Uterus (tissue), 3 donors: ENCODE measurements at regions not wholly inside any gene's neighbourhood (a gene's known extent, or its start where the extent isn't known, plus 50 kb on each side); places are given as distances from the start of the nearest gene placed in this dataset.
A peak's percentile ranks its signal among the peaks of the same experiment; 100 is the strongest.
"Not testable (repeated sequence)": the region's sequence is repeated elsewhere in the genome, so short reads cannot be mapped to it uniquely, and the experiment has no call there.

Experiments
- DNase-seq, 2 donors: peaks; one replicate each; pipeline ENCODE4 v3.0.0-alpha.2; 2019 to 2020
- H3K27ac ChIP-seq, 2 donors: fragments of 200-600 bp; sonication (generic); 1 replicate in 1 of 2; 2 replicates in 1 of 2; pipeline ENCODE4 v1.5.1; 2016 to 2018
- H3K27me3 ChIP-seq, 2 donors: fragments of 200-600 bp; sonication (generic); one replicate each; pipeline ENCODE4 v1.5.1; 2018 to 2019; ENCODE audit warnings: control low read depth in 1 of 2
- H3K36me3 ChIP-seq, 2 donors: fragments of 200-600 bp; sonication (generic); one replicate each; pipeline ENCODE4 v1.5.1; 2019; ENCODE audit warnings: control low read depth in 1 of 2
- H3K4me1 ChIP-seq, 2 donors: fragments of 200-600 bp; sonication (generic); one replicate each; pipeline ENCODE4 v1.5.1; 2018 to 2019; ENCODE audit warnings: control low read depth in 1 of 2
- H3K4me3 ChIP-seq, 2 donors: fragments of 200-600 bp; sonication (generic); 1 replicate in 1 of 2; 2 replicates in 1 of 2; pipeline ENCODE4 v1.5.1; 2018 to 2019; ENCODE audit warnings: mild to moderate bottlenecking in 1 of 2
- H3K9me3 ChIP-seq, 2 donors: fragments of 200-600 bp; sonication (generic); one replicate each; pipeline ENCODE4 v1.5.1; 2019; ENCODE audit warnings: control low read depth in 1 of 2
- POLR2A ChIP-seq, 2 donors: fragments of 450-650 bp; IDR thresholded peaks; one replicate each; pipeline ENCODE4 v1.6.1; 2016; ENCODE audit warnings: antibody characterized with exemption in 2 of 2, mild to moderate bottlenecking in 1 of 2, moderate library complexity in 1 of 2
- intact Hi-C: fragments of 100-400 bp; cut with DNase I; formaldehyde crosslinking; loops from one replicate; pipeline ENCODE4 v1.15.1; 2023; ENCODE audit warnings: low total_unique reads
- TF ChIP-seq, protein P1 (sequence below), 4 experiments: fragments of 200-600 bp in 2 of 4; fragments of 450-650 bp in 2 of 4; sonication (generic) in 2 of 4; IDR thresholded peaks; one replicate each; pipeline ENCODE4 v1.5.1; 2016 to 2019; ENCODE audit warnings: antibody characterized with exemption in 4 of 4, mild to moderate bottlenecking in 2 of 4, moderate library complexity in 1 of 4
- donor health status: DM: yes; HTN: yes; CAD: no.

- Histone ChIP-seq H3K4me3 (no peak overlapping the region), H3K9me3 (no peaks in the 10 kb centered on the region), H3K36me3 (no peaks in the 10 kb centered on the region), H3K4me1 (no peaks in the 10 kb centered on the region), H3K27ac (no peak overlapping the region), H3K27me3 (no peaks in the 10 kb centered on the region)
- intact Hi-C loops = no loop called here
- TF ChIP-seq, protein P1, sequence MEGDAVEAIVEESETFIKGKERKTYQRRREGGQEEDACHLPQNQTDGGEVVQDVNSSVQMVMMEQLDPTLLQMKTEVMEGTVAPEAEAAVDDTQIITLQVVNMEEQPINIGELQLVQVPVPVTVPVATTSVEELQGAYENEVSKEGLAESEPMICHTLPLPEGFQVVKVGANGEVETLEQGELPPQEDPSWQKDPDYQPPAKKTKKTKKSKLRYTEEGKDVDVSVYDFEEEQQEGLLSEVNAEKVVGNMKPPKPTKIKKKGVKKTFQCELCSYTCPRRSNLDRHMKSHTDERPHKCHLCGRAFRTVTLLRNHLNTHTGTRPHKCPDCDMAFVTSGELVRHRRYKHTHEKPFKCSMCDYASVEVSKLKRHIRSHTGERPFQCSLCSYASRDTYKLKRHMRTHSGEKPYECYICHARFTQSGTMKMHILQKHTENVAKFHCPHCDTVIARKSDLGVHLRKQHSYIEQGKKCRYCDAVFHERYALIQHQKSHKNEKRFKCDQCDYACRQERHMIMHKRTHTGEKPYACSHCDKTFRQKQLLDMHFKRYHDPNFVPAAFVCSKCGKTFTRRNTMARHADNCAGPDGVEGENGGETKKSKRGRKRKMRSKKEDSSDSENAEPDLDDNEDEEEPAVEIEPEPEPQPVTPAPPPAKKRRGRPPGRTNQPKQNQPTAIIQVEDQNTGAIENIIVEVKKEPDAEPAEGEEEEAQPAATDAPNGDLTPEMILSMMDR (IDR thresholded peaks at IDR 0.05) = no peak
- no peak for TF ChIP-seq POLR2A (IDR thresholded peaks at IDR 0.05)
- DNase-seq = no peak
These were observed 180.5 kb upstream of the ZNF469 start for GRCh38 chr16:88202207-88202745.

DNA sequence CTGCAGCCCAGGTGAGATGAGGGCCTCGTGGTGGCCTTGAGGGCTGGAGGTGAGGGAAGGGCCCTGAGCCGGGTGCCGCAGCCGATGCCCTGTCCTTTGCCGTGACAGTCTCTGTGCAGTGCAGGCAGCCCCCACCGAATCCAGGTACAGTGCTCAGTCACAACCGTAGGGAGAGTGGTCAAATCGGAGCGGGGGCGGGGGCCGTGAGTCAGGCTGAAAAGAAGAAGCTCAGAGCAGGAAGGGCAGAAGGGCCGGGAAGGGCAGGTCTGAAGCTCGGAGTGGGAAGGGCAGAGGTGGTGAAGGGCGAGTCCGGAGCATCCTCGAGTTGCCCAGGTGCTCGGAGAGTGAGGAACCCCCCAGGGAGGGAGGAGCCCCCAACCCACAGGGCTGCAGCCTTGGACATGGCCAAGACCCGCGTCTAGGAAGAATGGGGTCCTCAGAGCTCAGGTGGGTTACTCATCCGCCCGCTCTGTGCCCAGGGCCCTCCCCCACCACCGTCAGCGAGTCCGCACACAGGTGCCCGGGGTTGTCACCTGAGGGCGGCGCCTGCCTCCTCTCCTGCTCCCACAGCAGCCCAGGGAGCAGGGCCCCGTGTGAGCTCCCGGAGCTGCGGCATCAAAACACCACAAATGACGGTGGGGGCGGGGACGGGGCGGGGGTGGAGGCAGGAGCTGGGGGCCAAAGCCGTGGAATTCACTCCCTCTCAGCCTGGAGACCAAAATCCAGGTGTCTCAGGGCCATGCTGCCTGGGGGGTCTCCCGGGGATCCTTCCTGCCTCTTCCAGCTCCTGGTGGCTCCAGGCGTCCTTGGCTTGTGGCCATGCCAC lies 179.7 kb upstream of the ZNF469 start:
- DNase-seq, intact Hi-C loops, H3K27ac ChIP-seq, H3K4me3 ChIP-seq, H3K27me3 ChIP-seq, H3K4me1 ChIP-seq, H3K36me3 ChIP-seq, H3K9me3 ChIP-seq: not testable (repeated sequence)

DNA sequence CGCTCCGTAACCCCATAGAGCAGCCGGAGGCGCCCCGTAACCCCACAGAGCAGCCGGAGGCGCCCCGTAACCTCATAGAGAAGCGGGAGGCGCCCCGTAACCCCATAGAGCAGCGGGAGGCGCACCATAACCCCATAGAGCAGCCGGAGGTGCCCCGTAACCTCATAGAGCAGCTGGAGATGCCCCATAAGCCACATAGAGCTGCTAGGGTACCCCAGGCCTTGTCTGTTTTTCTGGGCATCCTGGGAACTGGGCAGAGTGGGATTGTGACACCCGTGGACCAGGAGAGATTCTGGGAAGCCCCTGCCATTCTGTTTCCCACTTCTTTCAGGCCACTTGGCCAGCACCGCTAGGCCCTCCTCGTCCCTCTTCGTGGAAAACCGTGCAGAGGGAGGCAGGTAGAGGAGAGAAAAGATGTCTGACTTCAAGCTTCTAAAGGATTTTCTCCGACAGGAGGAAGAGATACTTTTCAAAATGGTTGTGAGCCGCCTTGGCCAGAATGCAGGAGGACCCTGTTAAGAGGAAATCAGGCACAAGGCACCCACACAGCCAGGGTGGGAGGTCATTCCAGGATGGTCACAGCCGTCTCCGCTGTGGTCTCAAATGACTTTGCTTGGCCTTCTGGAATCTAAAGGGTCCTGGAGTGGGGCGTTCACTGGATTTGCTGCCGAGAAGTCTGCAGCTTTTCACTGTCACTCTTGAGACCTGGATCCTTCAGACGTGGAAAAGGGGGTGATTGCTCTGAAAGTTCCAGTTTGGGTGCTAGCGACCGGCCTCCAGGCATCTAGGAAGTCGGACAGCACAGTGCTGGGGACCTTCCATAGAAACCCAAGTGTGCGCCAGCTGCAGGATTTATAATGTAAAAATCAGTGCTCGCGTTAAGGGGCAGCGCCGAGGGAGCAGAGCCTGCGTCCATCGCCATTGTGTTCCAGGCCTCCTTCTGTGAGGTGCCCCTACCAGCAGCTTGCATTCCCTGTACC lies 178.3 kb upstream of the ZNF469 start:
- H3K27me3 ChIP-seq, DNase-seq, intact Hi-C loops, H3K9me3 ChIP-seq, H3K36me3 ChIP-seq, H3K4me1 ChIP-seq, H3K27ac ChIP-seq, H3K4me3 ChIP-seq: not testable (repeated sequence)

GRCh38 chr16:88205482-88205881 lies 177.3 kb upstream of the ZNF469 start:
- DNase-seq, H3K4me1 ChIP-seq, H3K36me3 ChIP-seq, H3K4me3 ChIP-seq, H3K27ac ChIP-seq, H3K9me3 ChIP-seq, intact Hi-C loops, H3K27me3 ChIP-seq: not testable (repeated sequence)

- H3K4me3 ChIP-seq, H3K27ac ChIP-seq, H3K36me3 ChIP-seq, DNase-seq, H3K27me3 ChIP-seq, H3K4me1 ChIP-seq, intact Hi-C loops, H3K9me3 ChIP-seq: not testable (repeated sequence)
These were observed 176.8 kb upstream of the ZNF469 start for GRCh38 chr16:88206006-88206405.

DNA sequence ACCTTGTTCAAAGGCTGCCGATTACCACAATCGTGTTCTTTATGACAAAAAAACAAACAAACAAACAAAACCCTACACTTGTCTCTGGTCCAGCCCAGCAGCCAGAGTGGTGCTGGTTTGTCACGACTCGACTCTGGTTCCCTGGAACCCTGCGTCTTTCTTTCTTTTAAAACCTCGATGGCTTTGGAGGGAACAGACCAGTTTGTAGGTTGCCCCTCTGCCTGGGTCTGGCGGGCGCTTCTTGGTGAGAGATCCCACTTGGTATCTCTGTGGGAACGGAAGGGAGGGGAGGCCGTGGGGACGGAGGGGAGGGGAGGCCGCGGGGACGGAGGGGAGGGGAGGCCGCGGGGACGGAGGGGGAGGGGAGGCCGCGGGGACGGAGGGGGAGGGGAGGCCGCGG lies 176.2 kb upstream of the ZNF469 start:
- H3K4me3 ChIP-seq, DNase-seq, intact Hi-C loops, H3K9me3 ChIP-seq, H3K36me3 ChIP-seq, H3K27me3 ChIP-seq, H3K27ac ChIP-seq, H3K4me1 ChIP-seq: not testable (repeated sequence)

DNA sequence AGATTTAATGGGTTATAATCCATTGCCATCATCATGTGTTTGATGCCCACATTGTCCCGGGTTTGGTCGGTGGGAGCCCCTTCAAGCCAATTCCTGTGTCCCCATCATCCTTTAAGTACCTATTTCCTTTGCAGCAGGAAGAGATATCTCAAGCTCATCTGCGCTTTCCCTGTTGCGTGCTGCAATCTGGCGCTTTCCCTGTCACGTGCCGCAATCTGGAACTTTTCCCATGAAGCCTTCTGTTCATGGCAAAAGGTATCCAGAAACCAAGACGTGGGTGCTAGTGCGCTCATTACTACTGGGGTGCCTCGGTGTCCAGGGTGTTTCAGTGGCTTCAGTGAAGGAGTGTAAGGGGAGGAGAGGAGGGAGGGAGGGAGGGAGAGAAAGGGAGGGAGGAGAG lies 174.6 kb upstream of the ZNF469 start:
- TF ChIP-seq, protein P1 (IDR thresholded peaks at IDR 0.05) = no peak
- no peak for TF ChIP-seq POLR2A (IDR thresholded peaks at IDR 0.05)
- no peak overlapping the region for H3K27ac ChIP-seq
- no peaks in the 10 kb centered on the region for H3K27me3 ChIP-seq
- H3K4me3 ChIP-seq = no peak overlapping the region
- H3K36me3 ChIP-seq = no peaks in the 10 kb centered on the region
- no peaks in the 10 kb centered on the region for H3K9me3 ChIP-seq
- DNase-seq = no peak
- intact Hi-C loops = no loop called here
- H3K4me1 ChIP-seq = no peaks in the 10 kb centered on the region

- H3K9me3 ChIP-seq, intact Hi-C loops, H3K27ac ChIP-seq, H3K4me3 ChIP-seq, H3K4me1 ChIP-seq, H3K36me3 ChIP-seq, H3K27me3 ChIP-seq, DNase-seq: not testable (repeated sequence)
These were observed 174.0 kb upstream of the ZNF469 start for GRCh38 chr16:88208776-88209175.

DNA sequence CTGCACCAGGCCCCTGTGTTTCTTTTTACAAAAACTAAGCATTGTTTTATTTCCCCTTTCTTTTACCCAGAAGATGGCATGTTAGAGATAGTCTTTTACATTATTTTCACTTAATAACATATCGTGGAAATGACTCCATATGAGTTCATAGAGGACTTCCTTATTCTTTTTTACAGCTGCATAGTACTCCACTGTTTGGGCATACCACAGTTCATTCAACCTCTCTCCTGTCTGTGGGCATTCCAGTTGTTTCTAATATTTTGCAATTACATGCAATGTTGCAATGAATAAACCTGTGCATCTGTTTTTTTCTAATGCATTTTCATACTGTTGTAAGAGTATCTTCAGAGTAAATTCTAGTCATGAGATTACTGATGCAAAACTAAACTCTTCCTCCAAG lies 173.2 kb upstream of the ZNF469 start:
- DNase-seq, H3K9me3 ChIP-seq, H3K27me3 ChIP-seq, intact Hi-C loops, H3K4me1 ChIP-seq, H3K27ac ChIP-seq, H3K4me3 ChIP-seq, H3K36me3 ChIP-seq: not testable (repeated sequence)

- peak overlapping the region in 1 of 2 donors; percentile 68 for H3K27ac ChIP-seq
- intact Hi-C loops, H3K27me3 ChIP-seq, H3K4me3 ChIP-seq, H3K4me1 ChIP-seq, DNase-seq, H3K36me3 ChIP-seq, H3K9me3 ChIP-seq: not testable (repeated sequence)
These were observed 168.8 kb upstream of the ZNF469 start for GRCh38 chr16:88213937-88214336.
